GM21717 (cell line): ENCODE measurements at regions not wholly inside any gene's neighbourhood (a gene's known extent, or its start where the extent isn't known, plus 50 kb on each side); places are given as distances from the start of the nearest gene placed in this dataset.
"Not testable (repeated sequence)": the region's sequence is repeated elsewhere in the genome, so short reads cannot be mapped to it uniquely, and the experiment has no call there.

Experiments used
- ATAC-seq: cut with Tn5 transposase; IDR thresholded peaks from one replicate; pipeline ENCODE4 v1.9.1; 2021; ENCODE audit warnings: mild to moderate bottlenecking, moderate library complexity; ENCODE audit not compliant: unreplicated experiment

DNA sequence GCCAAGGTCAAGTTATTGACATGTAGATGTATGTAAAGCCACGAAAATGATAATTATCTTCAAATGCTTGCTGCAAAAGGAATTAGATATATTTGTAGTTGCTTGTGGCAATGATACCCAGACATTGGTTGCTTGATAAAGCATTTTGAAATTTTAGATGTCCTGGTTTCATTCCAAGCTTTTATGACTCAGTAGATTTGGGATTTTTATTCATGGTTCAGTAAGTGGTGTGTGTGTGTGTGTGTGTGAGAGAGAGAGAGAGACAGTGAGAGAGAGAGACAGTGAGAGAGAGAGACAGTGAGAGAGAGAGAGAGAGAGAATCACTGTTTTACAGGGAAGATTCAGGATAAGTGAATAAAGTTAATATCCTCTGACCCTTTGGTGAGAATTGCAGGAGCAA lies 498.2 kb upstream of the C1orf87 start:
- no peak for ATAC-seq

DNA sequence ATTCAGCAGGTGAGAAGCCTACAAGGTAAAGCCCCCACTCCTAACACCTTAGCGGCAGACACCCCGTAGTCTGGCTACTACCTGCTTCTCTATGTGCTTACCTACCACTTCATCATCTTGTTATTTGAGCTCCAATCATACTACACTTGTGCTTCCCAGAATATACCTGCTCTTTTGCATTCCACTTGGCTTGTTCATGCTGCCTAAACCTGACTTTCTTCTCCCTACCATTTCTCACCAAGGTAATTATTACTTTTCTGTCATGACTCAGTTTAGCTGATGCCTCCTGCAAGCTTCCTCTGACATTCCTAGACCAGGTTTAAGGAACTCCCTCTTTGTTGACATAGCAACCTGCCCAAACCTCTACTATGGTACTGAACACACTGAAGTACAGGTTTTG lies 495.6 kb upstream of the C1orf87 start:
- no peak for ATAC-seq

DNA sequence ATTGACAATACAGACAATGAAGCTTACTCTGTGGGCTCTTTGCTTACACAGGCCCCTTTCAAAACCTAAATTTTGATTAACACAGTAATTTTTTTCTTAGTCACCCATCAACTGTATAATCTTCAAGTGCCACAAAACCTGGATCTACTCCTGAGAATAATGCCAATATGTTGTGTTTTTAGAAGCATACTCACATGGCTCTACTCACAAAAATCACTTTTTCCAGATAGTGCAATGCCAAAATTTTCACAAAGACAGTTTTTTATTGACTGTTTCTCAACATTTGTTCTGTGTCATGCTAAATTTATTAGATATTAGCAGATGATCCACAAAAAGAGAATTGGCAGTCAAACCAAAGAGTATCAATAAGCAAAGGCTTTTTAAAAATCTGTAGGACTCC lies 493.7 kb upstream of the C1orf87 start:
- no peak for ATAC-seq

GRCh38 chr1:60564916-60565750 lies 491.6 kb upstream of the C1orf87 start:
- no peak for ATAC-seq

DNA sequence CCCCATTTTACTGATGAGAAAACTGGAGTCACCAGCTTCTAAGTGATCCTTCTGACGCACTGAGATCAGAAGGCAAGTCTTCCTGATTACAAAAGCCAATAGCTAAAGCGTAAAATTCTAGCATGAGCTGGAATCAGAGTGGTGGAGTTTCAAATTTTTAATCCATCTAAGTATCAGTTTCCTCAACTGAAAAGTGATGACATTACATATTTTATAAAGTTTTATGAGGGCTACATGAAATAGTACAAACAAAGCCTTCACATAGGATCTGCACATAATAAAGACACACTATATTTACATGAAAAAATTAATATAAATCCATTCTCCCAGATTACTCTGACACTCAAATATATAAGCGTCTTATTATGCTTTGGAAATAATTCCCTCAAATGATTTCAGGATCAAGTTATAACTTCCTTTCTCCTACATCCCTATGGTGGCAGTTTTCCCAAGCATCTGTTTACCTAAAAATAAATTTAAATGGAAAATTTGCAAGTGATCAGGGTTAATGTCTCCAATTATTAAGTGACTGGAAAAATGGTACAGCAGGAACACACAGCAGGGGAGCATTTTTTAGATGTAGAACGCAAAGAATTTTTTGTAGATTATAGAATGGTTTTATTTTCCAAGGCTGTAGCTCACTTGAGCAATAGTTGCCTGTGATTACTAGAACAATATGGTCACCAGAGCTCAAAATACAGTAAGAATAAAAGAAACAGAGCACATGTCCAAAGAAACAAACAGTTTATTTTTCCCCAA lies 490.4 kb upstream of the C1orf87 start:
- no peak for ATAC-seq

- no peak for ATAC-seq
Observed at GRCh38 chr1:60562740-60563139, 489.2 kb upstream of the C1orf87 start.

- no peak for ATAC-seq
Observed at GRCh38 chr1:60560701-60561100, 487.1 kb upstream of the C1orf87 start.

GRCh38 chr1:60558236-60558635 lies 484.7 kb upstream of the C1orf87 start:
- ATAC-seq = no peak

- ATAC-seq = no peak
Observed at GRCh38 chr1:60553730-60554129, 480.2 kb upstream of the C1orf87 start.

DNA sequence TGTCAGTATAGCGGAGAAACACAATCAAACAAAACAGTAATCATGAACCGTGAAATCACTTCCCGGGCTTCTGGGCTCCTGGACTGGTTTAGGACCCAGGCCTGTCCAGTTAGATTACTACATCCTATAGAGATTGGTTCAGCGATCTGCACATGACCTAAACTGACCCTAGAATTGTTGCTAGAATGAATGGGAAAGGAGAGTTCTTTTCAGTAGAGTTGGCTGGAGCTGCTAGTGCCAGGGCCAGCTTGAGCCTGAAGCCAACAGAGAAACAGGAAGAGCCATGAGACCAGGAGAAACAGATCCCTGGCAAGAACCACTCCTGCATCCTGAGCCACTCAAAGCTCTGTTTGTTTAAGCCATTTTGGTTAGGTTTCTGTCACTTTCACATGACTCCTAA lies 474.3 kb upstream of the C1orf87 start:
- ATAC-seq = no peak

- no peak for ATAC-seq
Observed at GRCh38 chr1:60541831-60542532, 468.4 kb upstream of the C1orf87 start.

- no peak for ATAC-seq
Observed at GRCh38 chr1:60540141-60540540, 466.6 kb upstream of the C1orf87 start.

GRCh38 chr1:60535713-60536112 lies 462.1 kb upstream of the C1orf87 start:
- peak; percentile 62 for ATAC-seq

GRCh38 chr1:60527567-60527966 lies 454.0 kb upstream of the C1orf87 start:
- no peak for ATAC-seq

GRCh38 chr1:60516996-60517395 lies 443.4 kb upstream of the C1orf87 start:
- ATAC-seq = no peak

- no peak for ATAC-seq
Observed at GRCh38 chr1:60510162-60510561, 436.6 kb upstream of the C1orf87 start.

GRCh38 chr1:60504206-60504840 lies 430.8 kb upstream of the C1orf87 start:
- no peak for ATAC-seq

DNA sequence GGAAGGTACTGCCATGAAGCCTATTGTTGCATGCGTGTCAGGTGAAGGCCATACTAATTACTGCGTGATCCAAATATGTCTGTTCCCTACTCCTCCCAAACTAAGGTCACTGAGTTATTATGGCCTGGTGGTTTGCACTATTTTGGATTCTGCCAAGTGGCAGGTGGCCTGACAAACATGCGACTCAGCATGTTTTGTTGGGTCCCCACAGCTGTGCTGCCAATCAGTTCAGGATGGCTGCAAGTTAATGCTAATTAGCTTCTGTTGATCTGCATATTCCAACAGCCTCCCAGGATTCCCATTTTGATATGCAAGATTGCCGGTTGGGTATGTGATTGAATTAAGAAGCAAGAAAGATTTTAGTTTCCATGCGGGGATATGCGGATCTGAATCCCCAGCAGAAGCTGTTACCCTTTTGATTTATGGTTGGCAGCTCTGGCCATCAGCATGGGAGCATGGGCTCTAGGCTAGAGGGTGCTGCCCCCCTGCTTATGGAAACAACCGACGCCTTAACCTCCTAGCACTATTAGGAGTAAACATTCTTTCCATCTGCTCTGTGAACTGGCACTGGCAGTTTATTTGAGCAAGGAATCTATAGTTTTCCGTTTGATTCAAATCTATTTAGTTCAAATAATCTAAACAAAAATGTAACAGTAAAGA lies 429.8 kb upstream of the C1orf87 start:
- no peak for ATAC-seq

DNA sequence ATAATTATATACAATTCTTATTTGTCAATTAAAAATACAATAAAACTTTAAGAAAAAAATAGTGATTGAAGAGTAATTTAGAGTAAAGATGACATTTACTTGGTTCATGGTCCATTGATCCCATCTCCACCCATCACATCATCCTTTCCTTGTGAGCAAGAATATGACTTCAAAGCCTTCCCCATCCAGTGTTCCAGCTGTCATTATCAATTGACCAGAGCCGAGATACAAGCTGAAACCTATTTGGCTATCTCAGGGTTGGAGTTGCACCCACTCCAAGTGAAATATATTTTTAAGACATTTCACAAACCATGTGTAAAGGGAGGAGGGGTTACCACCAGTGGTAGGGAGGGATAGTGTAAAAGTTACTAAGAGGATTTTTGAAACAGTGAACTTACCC lies 428.9 kb upstream of the C1orf87 start:
- no peak for ATAC-seq

- not testable (repeated sequence) for ATAC-seq
Observed at GRCh38 chr1:60489916-60490480, 416.4 kb upstream of the C1orf87 start.
